HG02678 (cell line): ENCODE measurements at regions not wholly inside any gene's neighbourhood (a gene's known extent, or its start where the extent isn't known, plus 50 kb on each side); places are given as distances from the start of the nearest gene placed in this dataset.
"Not testable (repeated sequence)": the region's sequence is repeated elsewhere in the genome, so short reads cannot be mapped to it uniquely, and the experiment has no call there.

Source experiments
- ATAC-seq: cut with Tn5 transposase; IDR thresholded peaks from one replicate; pipeline ENCODE4 v1.9.1; 2021; ENCODE audit warnings: mild to moderate bottlenecking, moderate library complexity; ENCODE audit not compliant: unreplicated experiment

- ATAC-seq: no peak
Measured at GRCh38 chr2:40043641-40044040, 264.6 kb upstream of the THUMPD2 start.

GRCh38 chr2:40043191-40043590 lies 264.1 kb upstream of the THUMPD2 start:
- no peak for ATAC-seq

- no peak for ATAC-seq
Measured at GRCh38 chr2:40041422-40042382, 262.6 kb upstream of the THUMPD2 start.

GRCh38 chr2:40039549-40039948 lies 260.5 kb upstream of the THUMPD2 start:
- no peak for ATAC-seq

- ATAC-seq: no peak
Measured at GRCh38 chr2:40038646-40039045, 259.6 kb upstream of the THUMPD2 start.

- ATAC-seq: no peak
Measured at GRCh38 chr2:40037303-40037702, 258.2 kb upstream of the THUMPD2 start.

- ATAC-seq: no peak
Measured at GRCh38 chr2:40036241-40036640, 257.2 kb upstream of the THUMPD2 start.

- no peak for ATAC-seq
Measured at GRCh38 chr2:40034801-40035200, 255.7 kb upstream of the THUMPD2 start.

GRCh38 chr2:40034198-40034597 lies 255.1 kb upstream of the THUMPD2 start:
- ATAC-seq: no peak

GRCh38 chr2:40033781-40034180 lies 254.7 kb upstream of the THUMPD2 start:
- ATAC-seq: no peak

- no peak for ATAC-seq
Measured at GRCh38 chr2:40032650-40033319, 253.7 kb upstream of the THUMPD2 start.

GRCh38 chr2:40030456-40030975 lies 251.5 kb upstream of the THUMPD2 start:
- ATAC-seq: no peak

- no peak for ATAC-seq
Measured at GRCh38 chr2:40028792-40029488, 249.9 kb upstream of the THUMPD2 start.

GRCh38 chr2:40027968-40028367 lies 248.9 kb upstream of the THUMPD2 start:
- no peak for ATAC-seq

- ATAC-seq: not testable (repeated sequence)
Measured at GRCh38 chr2:40025276-40025675, 246.2 kb upstream of the THUMPD2 start.

- ATAC-seq: no peak
Measured at GRCh38 chr2:40020997-40021396, 241.9 kb upstream of the THUMPD2 start.

GRCh38 chr2:40016151-40016885 lies 237.3 kb upstream of the THUMPD2 start:
- ATAC-seq: no peak

GRCh38 chr2:40013962-40014361 lies 234.9 kb upstream of the THUMPD2 start:
- ATAC-seq: not testable (repeated sequence)

GRCh38 chr2:40004336-40004735 lies 225.3 kb upstream of the THUMPD2 start:
- no peak for ATAC-seq

GRCh38 chr2:40002339-40002738 lies 223.3 kb upstream of the THUMPD2 start:
- ATAC-seq: no peak

GRCh38 chr2:39999864-40000263 lies 220.8 kb upstream of the THUMPD2 start:
- ATAC-seq: no peak
